ENCODE measurements at regions not wholly inside any gene's neighbourhood (a gene's known extent, or its start where the extent isn't known, plus 50 kb on each side); places are given as distances from the start of the nearest gene placed in this dataset.
"Not testable (repeated sequence)": the region's sequence is repeated elsewhere in the genome, so short reads cannot be mapped to it uniquely, and the experiment has no call there.

DNA sequence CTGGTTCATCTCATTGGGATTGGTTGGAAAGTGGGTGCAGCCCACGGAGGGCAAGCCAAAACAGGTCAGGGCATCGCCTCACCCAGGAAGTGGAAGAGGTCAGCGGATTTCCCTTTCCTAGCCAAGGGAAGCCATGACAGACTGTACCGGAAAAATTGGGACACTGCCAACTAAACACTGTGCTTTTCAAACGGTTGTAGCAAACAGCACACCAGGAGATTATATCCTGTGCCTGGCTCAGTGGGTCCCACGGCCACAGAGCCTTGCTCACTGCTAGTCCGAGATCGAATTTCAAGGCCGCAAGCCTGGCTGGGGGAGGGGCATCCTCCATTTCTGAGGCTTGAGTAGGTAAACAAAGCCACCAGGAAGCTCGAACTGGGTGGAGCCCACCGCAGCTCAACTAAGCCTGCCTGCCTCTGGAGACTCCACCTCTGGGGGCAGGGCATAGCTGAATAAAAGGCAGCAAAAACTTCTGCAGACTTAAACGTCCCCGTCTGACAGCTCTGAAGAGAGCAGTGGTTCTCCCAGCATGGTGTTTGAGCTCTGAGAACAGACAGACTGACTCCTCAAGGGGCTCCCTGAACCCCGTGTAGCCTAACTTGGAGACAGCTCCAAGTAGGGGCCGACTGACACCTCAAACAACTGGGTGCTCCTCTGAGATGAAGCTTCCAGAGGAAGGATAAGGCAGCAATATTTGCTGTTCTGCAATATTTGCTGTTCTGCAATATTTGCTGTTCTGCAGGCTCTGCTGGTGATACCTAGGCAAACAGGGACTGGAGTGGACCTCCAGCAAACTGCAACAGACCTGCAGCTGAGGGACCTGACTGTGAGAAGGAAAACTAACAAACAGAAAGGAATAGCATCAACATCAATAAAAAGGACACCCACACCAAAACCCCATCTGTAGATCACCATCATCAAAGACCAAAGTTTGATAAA, 191.0 kb upstream of the IRAK1BP1 start:
- DNase-seq = not testable (repeated sequence)

DNA sequence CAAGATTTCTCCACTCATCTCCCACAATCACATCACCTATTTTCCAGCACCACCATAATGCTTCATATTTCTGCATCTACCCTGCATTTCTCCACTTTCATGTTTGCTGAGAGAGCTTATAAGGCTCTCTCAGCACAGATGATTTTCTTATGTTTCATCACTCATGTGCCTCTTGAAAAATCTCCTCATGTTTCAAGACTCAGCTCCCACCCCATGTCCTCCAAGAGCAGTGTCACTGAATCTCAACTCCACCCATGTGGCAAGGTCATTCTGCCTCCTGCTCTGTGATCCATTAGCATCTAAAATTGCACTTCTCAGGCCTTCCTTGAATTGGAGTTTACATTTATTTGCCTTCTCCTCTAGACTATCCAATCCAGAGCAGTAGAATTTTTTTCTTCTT, 178.7 kb upstream of the IRAK1BP1 start:
- no peak for DNase-seq

DNA sequence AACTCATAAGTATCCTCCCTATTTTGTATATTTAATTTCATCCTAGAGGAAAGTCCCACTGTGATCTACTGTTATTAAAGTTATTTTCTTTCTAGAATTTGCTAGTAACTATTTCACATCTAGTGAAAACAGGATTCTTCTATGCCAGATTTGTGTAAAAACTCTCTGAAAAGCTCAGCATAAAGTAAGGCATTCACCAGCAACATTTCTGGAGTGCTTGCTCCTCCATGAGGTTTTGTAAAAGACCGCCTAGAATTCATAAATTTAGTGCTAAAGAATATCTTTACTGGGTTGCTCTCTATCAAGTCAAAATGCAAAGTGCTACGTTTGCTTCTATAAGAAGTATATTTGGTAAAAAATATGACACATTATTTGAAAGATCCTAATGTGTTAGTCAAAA, 173.5 kb upstream of the IRAK1BP1 start:
- no peak for DNase-seq

DNA sequence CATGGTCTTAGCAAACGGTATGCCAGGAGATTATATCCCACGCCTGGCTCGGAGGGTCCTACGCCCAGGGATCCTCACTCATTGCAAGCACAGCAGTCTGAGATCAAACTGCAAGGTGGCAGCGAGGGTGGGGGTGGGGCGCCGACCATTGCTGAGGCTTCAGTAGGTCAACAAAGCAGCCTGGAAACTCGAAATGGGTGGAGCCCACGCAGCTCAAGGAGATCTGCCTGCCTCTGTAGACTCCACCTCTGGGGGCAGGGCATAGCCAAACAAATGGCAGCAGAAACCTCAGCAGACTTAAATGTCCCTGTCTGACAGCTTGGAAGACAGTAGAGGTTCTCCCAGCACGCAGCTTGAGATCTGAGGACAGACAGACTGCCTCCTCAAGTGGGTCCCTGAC, 172.7 kb upstream of the IRAK1BP1 start:
- not testable (repeated sequence) for DNase-seq

DNA sequence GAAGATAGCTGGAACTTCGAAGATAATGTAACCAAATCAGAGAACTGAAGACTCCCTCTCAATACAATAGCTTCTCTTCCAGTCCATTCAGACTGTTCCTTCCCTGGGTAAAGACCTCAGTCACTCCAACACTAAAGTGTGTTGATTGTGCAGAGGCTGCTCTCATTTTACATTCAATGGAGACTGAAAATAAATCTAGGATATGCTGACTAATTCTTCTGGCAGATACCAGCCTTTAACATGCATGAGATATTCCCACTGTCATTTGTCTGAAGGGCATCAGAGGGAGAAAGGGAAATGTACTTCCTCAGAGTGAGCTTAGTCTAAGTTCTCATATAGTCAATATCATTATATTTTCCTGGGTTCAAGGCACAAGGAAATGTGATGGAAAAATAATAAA, 166.4 kb upstream of the IRAK1BP1 start:
- DNase-seq = no peak

DNA sequence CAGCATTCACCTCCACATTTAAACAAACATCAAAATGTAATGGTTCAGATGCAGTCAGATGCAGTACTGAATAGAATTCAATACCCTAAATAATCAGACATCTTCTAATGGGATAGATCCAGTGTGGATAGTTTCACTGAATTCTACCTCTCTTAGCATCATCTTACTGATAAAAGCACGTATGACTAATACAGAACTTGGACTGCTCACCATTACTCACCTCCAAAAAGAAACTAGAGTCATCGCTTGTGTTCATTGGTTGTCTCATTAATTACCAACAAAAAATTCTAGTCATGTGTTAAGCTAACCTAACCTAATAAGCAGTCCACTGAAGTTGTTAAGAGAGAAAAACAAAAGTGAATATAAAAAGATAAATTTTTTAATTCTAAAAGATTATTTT, 165.9 kb upstream of the IRAK1BP1 start:
- no peak for DNase-seq

DNA sequence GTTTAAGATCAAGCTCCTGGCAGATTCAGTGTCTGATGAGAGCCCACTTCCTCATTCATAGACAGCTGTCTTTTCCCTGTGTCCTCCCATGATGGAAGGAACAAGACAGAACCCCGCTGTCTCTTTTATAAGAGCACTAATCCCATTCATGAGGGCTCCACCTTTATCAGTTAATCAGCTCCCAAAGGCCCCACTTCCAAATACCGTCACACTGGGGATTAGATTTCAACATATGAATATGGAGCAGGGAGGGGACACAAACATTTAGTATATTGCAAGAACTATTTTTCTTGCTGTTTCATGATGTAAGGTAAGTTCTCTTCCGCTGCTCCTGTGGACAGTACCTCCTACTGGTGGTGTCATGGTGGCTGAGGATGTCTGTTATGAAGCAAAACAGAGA, 158.3 kb upstream of the IRAK1BP1 start:
- no peak for DNase-seq

DNA sequence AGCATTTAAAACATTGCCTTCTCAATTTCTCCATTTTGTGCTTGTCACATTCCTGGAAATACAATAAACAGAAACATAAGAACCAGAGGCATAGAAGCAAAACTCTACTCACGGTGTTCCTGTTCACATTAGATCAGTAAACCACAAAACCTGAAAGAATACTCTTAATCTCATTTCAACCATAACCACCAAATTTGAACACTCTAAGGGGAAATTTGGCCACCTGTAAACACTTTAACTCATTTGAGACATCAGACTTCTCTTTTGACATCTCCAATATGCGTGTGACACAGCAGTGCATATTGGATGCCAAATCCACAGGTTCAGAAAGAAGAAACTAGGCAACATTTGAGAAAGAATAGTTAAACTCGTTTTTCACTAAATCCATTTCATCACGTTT, 153.8 kb upstream of the IRAK1BP1 start:
- DNase-seq = no peak

DNA sequence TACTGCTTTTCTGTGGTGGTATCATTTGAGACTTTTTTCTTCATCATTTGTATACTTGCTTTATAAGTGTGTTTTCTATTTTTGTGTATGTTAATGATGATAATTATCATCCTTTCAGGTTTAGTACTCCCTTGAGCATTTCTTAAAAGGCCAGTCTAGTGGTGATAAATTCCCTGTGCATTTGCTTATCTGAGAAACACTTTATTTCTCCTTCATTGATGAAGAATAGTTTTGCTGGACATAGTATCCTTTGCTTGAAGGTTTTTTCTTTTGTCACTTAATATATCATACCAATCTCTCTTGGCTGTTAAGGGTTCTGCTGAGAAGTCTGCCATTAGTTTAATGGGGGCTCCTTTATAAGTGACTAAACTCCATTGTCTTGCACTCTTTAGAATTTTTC, 123.2 kb upstream of the IRAK1BP1 start:
- no peak for DNase-seq

DNA sequence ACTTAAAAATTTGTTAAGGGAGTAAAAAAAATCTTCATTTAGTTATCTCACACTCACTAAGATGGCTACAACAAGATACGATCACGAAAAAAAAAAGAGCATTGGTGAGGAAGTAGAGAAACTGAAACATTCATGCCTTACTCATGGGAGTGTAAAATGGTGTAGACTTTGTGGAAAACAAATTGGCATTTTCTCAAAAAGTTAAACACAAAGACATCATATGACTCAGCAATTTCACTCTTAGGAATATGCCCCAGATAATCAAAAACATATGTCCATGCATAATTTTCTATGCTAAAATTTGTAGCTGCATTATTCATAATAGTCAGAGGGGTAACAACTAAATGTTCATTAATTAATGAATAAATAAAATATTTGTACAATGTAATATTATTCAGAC, 120.9 kb upstream of the IRAK1BP1 start:
- DNase-seq = no peak

DNA sequence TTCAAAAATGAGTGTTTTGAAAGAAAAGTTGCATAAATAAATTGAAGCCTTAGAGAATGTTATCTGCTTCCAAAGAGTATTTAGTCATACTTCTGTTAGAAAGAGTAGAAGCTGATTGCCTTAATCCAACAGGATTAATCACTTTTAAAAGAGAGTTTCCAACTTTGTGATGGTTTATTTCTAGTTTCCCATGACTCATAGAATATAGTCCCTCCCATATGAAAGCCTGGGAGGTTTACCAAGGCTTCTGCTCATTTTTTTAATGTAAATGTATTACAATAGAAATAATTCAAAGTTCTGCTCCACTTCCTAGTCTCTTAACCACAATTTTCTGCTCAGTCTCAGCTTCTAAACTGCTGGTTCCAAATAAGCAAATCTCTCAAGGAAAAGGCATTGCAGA, 118.0 kb upstream of the IRAK1BP1 start:
- no peak for DNase-seq

DNA sequence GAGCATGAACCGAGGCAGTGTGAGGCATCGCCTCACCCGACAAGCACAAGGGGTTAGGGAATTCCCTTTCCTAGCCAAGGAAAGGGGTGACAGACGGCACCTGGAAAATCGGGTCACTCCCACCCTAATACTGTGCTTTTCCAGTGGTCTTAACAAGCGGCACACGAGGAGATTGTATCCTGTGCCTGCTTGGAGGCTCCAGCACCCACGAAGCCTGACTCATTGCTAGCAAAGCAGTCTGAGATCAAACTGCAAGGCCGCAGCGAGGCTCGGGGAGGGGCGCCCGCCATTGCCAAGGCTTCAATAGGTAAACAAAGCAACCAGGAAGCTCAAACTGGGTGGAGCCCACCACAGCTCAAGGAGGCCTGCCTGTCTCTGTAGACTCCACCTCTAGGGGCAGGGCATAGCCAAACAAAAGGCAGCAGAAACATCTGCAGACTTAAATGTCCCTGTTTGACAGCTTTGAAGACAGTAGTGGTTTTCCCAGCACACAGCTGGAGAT, 109.0 kb upstream of the IRAK1BP1 start:
- not testable (repeated sequence) for DNase-seq

DNA sequence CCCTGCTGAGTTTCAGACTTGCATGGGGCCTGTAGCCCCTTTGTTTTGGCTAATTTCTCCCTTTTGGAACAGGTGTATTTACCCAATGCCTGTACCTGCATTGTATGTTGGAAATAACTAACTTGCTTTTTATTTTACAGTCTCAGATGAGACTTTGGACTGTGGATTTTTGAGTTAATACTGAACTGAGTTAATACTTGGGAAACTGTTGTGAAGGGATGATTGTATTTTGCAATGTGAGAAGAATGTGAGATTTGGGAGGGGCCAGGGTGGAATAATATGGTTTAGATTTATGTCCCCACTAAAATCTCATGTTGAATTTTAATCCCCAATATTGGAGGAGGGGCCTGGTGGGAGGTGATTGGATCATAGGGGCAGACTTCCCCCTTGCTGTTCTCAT, 99.1 kb upstream of the IRAK1BP1 start:
- DNase-seq = no peak

DNA sequence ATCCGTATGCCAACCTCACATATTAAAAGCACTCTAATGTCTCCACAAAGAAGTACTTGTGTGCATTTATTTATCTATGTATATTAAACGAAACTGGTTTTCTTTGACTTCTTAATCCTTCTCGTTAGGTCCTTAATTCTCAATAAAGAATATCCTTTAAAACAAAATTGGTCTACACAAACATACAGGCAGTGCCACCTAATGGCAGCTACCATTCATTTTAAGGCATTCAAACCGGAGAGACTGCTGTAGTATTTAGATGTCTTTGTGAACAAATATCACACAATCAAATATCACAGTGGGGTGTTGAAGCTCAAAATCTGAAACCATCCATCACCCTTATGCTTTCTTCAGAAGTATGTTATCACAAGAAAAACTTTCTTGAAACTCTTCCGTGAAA, 96.6 kb upstream of the IRAK1BP1 start:
- no peak for DNase-seq

DNA sequence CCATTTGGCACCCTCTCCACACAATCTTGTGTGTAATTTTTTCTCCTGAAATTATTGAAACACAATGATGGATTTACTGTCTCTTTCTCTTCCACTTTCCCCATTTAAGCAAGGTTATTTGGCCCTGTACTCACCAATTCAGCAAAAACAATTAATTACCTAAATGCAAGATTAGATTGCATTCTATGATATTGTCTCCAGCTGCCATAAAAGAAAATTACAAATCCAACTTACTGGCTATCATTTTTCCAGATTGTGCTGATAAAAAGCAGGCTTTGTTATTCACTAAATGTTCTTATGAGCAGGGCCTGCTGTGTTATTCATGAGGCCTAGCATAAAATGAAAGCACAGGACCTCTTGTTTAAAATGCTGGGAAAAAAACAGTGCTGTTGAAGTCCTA, 95.8 kb upstream of the IRAK1BP1 start:
- DNase-seq = no peak

DNA sequence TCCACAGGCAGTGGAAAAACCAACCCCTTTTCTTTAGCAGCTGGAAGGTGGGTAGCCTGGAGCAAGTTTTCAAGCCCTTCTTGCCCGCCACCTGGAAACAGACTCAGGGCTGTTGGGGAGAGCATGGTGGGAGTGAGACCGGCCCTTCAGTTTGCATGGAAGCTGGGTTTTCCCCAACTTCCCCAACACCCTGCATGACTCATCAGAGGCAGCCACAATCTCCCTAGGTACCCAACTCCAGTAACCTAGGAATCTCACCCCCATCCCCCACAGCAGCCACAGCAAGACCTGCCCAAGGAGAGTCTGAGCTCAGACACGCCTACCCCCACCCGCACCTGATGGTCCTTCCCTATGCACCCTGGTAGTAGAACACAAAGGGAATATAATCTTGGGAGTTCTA, 86.3 kb upstream of the IRAK1BP1 start:
- DNase-seq = no peak

DNA sequence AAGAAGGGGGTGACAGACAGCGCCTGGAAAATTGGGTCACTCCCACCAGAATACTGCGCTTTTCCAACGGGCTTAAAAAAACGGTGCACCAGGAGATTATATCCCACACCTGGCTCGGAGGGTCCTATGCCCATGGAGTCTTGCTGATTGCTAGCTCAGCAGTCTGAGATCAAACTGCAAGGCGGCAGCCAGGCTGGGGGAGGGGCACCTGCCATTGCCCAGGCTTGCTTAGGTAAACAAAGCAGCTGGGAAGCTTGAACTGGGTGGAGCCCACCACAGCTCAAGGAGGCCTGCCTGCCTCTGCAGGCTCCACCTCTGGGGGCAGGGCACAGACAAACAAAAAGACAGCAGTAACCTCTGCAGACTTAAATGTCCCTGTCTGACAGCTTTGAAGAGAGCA, 84.0 kb upstream of the IRAK1BP1 start:
- not testable (repeated sequence) for DNase-seq

DNA sequence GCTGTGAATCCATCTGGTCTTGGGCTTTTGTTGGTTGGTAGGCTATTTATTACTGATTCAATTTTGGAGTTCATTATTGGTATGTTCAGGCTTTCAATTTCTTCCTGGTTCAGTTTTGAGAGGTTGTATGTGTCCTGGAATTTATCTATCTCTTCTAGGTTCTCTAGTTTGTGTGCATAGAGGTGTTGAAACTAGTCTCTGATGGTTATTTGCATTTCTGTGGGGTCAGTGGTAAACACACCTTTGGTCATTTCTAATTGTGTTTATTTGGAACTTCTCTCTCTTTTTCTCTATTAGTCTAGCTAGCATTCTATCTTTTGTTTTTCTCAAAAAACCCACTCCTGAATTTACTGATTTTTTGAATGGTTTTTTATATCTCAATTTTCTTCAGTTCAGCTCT, 70.1 kb upstream of the IRAK1BP1 start:
- no peak for DNase-seq

DNA sequence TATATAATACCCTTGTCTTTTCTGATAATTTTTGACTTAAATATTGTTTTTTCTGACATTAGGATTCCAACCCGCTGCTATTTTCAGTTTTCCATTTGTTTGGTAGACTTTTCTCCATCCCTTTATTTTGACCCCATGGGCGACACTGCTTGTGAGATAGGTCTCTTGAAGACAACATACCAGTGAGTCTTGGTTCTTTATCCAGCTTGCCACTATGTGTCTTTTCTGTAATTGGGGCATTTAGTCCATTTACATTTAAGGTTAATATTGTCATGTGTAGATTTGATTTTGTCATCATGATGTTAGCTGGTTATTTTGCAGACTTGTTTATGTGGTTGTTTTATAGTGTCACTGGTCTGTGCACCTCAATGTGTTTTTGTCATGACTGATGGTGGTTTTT, 67.7 kb upstream of the IRAK1BP1 start:
- DNase-seq = no peak

DNA sequence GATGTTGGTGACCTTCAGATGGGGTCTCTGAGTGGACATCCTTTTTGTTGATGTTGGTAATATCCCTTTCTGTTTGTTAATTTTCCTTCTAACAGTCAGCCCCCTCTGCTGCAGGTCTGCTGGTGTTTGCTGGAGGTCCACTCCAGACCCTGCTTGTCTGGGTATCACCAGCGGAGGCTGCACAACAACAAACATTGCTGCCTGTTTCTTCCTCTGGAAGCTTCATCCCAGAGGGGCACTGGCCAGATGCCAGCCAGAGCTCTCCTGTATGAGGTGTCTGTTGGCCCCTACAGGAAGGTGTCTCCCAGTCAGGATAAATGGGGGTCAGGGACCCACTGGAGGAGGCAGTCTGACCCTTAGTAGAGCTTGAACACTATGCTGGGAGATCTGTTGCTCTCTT, 60.6 kb upstream of the IRAK1BP1 start:
- not testable (repeated sequence) for DNase-seq

DNA sequence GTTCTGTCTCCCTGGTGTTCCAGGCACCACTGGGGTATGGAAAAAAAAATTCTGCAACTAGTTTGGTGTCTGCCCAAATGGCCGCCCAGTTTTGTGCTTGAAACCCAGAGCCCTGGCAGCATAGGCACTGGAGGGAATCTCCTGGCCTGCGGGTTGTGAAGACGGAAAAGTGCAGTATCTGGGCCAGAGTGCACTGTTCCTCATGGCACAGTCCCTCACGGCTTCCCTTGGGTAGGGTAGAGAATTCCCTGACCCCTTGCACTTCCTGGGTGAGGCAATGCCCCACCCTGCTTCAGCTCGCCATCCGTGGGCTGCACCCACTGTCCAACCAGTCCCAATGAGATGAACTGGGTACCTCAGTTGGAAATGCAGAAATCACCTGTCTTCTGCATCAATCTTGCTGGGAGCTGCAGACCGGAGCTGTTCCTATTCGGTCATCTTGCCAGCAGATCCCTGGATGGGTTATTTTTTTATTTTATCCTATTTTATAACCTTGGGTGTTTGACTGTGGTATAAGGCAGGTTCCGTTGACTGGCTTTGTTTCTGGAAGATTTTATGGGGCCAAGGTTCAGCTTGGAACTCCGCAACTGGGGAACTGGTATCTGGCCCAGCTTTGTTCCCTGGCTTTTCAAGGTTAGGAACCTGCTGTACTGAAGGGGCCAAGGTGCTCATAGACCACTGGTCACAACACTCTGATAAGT, 59.5 kb upstream of the IRAK1BP1 start:
- DNase-seq = not testable (repeated sequence)

DNA sequence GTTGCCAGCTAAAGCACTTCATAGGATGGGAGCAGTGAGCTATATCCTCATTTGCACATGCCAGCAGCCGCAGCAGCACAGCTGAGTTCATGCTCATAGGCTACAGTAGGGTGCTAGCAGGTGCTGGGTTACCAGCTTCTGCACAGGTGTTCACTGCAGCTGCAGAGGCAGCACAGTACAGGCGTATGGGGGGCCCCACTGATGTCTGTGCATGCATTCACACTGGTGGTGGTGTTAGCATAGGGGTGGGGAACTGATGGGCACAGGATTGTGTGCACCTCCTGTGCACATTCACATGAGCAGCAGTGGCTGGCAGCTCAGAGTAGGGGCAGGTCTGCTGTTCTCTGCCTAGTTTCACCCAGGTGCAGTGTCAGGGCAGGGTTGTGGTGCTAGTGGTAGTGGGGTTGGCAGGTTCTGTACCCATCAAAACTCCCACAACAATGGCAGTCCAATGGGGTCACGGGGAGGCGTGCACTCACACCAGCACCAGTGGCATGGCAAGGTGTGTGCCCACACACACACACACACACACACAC, 58.9 kb upstream of the IRAK1BP1 start:
- peak in 1 of 2 experiments; percentile 41 for DNase-seq

DNA sequence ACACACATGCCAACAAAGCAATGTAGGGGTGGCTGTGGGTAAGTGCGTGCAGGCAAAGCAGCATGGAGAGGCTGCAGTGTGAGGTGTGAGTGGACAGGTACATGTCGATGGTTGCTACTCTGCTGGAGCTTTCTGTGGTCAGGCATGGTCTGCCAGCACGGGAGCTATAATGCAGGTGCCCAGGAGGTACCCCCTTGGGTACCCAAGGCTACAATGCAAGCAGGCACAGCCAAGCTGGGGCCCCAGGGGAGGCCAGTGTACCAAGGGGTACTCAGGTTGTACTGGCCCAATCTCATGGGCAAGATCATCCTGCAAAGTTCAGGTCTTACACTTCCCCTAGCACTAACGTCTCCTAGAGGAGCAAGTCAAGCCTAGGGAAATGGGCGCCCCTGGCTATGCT, 58.4 kb upstream of the IRAK1BP1 start:
- DNase-seq = no peak

DNA sequence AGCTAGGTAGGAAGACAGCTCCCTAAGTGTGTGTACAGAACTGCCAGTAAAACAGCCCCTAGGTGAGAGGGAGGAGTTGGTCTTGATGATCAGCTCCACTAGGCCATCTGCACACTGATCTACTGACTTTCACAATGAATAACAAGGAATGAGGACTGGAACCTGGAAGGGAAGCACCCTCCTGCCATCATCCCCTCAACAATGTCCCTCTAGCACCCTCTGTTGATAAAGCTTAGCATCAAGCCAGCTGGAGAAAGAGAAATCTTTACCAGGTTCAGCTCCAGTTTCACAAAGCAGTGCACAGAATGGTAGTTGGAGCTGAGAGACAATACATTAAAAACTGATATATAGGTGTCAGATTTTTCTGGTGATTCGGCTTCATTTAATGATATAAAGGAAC, 57.2 kb upstream of the IRAK1BP1 start:
- DNase-seq = peak; percentile 7 to 68

All from NCI-H526 (cell line).